ENCODE measurements at regions not wholly inside any gene's neighbourhood (a gene's known extent, or its start where the extent isn't known, plus 50 kb on each side); places are given as distances from the start of the nearest gene placed in this dataset.

DNA sequence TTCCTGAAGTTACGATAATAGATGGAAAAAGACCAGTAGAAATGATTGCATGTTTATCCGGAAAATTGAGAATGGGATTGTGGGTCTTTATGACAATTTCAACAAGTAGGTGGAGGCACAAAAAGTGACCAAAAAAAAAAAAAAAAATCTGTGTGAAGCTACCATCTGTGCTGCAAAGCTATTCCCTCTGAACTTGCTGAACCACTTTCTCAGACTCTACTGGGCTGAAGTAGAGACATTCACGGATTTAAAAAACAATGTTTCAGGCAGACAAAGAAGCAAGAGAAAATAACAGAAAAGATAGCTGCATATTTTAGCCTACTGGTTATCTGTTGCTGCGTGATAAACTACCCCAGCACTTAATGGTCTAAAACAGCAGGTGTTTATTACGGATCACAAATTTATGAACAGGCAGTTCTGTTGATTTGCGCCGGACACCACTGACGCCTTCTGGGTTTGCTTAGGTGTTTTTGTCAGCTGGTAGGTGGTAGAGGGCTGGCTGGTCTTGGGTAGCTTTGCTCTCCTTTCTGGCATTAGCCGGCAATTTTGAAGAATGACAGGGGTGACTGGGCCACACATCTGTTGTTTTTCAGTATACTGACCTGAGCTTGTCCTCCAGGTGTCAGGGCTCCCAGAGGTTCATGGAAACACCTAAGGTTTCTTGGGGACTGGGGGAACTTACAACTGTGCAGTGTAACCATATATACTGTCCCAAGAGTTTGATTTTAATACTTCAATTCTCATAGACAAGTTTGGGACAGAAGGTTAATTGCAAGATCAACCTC is 665.1 kb downstream of the CCSER2 start:
- no peak for DNase-seq (ENCODE audit: low read depth in 2 of 3, low spot score in 2 of 3)

DNA sequence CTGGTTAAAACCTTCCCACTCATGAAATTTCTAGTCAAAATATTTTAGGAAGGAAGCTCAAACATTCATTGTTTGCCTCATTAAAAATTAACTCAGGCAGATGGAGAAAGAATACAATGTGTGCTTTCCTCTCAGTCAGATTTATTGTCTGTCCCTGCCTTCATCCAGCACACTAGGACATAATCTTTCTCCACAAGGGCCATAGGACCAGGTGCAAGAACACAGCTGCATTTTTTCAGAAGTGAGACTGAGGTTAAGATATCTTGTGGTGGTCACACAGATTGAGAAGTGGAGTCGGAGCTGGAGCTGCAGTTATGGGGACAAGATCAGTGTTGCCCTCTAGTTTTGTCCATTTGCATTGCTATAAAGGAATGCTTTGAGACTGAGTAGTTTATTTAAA is 666.3 kb downstream of the CCSER2 start:
- no peak for DNase-seq (ENCODE audit: low read depth in 2 of 3, low spot score in 2 of 3)

DNA sequence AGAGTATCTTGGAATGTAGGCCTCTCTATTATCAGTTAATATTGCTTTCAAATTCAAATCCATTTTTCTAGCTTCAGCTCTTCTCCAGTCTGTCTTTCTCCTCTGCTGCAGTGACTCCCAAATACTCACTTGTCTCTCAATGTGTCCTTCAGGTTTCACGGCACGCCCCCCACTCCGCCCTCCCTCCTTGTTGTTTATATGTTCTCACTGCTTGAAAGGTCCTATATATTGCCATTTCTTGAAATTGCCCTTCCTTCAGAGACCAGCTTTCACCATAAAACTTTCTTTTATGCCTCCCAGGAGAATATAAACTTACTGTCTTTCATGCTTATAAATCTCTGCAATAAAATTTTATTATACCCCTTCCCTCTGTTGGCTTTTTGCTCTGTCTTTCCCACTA is 668.2 kb downstream of the CCSER2 start:
- DNase-seq (ENCODE audit: low read depth in 2 of 3, low spot score in 2 of 3), result no peak

DNA sequence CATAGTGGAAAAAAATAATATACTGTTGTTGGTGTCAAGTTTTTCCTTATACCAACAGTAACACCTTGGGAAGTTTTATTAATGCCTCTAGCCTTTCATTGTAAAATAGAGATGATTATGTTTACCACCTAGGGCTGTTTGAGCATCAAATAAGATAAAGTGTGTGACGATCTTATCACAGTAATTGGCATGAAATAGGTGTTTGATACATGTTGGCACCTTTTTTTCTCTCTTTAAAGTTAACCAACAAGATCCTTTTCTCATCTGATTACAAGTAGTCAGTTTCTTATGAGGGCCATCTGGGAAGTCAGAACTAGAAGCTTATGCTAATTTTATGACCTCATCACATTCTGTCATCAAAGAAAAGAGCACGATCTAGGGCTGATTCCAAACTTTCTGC is 669.5 kb downstream of the CCSER2 start:
- DNase-seq (ENCODE audit: low read depth in 2 of 3, low spot score in 2 of 3), result no peak

DNA sequence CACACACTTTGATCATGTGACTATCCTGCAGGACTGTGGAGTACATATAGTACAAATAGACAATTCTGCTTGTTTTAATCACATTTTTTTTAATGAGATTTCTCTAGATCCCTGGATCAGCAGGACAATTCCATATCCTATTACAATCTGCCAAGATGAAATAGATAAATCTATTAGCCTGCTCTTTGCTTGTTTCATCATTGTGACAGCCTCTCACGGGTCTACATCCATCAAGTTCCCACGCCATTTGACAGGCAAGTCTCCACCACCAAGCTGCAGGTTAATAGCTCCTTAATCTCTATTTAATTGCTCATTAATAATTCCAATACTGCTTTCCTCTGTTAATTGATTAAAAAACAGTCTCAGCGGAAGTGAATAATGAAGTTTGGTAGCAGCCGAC is 671.5 kb downstream of the CCSER2 start:
- no peak for DNase-seq (ENCODE audit: low read depth in 2 of 3, low spot score in 2 of 3)

DNA sequence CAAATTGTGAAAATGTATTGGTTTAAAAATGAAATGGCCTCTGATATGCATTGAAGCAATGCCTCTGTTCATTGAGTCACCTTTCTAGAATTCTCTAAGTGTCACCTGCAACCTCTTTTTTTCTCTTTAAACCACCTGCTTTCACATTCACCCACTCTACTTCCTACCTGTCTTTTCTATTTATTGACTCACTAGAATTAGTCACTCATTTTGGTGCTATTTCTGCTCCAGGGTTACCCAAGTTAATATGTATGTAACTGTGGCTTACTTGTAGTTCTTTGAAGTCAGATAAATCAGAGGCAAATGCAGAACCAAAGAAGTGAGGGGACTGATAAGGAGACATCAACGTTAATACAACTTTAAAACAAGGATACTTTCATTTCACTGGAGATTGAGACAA is 674.7 kb downstream of the CCSER2 start:
- DNase-seq (ENCODE audit: low read depth in 2 of 3, low spot score in 2 of 3), result no peak

DNA sequence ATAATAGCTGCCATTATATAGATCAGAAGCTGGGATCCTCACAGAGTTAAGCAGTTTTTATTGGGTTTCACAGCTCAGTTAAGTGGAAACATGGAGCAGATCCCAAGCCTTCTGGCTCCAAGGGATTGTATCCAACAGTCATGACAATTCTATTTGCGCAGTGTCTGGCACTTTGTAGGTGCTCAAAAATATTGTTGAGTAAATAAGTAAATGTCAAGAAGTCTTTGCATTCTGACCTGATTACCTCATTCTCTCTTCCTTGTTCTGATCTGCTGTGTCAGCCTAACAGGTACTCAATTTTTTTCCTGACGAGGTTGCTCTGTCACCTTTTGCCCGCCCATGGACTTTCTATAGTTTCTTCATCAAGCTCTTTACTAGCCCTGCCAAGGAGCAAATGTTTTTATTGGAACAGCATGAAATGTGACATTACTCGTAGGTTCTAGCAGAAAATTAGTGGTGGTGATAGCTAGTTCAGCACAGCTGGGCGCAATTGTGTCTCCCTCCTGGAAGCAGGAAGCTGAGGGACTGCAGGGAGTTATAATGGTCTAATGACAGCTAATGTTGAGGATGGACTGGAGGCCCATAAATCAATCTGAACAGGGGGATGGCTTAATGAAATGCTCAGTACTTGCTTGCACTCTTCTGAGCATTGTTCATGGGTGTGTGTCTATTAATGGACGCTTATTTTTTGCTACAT is 680.2 kb downstream of the CCSER2 start:
- DNase-seq (ENCODE audit: low read depth in 2 of 3, low spot score in 2 of 3), result no peak

DNA sequence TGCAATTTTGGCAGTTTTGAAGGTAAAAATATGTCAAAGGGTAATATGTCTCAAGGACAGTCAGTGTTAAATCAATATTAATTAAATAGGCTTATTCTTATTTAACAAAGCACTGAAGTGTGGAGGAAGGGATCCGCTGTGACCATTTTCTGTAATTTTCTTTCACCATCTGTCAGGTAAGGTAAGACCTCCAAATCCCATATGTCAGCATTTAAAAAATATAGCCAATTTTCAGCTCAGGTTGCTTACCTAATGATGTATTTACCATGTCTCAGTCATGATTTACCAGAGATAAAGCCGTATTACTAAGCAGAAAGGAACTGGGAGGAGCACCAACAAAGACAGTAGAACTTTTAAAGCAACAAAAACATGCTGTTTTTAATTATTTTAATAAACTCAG is 683.9 kb downstream of the CCSER2 start:
- no peak for DNase-seq (ENCODE audit: low read depth in 2 of 3, low spot score in 2 of 3)

DNA sequence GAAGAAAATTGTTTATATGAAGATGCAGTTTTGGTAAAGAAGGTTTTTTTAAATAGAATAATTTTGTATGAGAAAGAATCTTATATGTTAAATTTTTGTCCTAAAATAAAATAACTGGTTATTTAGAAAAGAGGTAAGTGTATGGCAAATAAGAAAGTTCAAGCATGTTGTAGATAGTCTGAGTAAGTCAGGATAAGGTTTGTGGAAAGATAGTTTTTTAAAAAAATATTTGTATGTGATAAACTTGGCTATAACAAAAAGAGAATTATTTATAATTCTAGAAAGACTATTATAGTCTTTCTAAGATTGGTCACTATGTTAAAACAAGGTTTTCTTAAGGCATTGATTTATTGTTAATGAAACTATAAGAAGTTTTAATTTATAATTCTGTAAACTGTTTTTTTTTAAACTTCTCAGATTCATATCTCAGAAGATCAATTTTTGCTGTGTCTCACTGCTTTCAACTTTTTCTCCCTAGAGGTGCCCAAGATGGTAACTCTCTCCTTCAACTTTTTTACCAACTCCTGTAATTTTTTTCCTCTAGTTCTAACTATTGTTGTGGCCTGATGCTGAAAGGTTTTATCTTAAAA is 698.6 kb downstream of the CCSER2 start:
- no peak for DNase-seq (ENCODE audit: low read depth in 2 of 3, low spot score in 2 of 3)

DNA sequence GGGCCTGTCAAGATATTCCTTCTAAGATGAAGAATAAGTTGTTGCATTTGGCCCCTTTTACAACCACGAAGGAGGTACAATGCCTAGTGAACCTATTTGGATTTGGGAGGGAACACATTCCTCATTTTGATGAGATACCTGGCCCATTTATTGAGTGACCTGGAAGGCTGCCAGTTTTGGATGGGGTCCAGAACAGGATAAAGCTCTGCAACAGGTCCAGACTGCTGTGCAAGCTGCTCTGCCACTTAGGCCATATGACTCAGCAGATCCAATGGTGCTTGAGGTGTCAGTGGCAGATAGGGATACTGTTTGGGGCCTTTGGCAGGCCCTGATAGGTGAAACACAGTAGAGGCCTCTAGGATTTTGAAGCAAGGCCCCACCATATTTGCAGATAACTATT is 704.6 kb downstream of the CCSER2 start:
- no peak for DNase-seq (ENCODE audit: low read depth in 2 of 3, low spot score in 2 of 3)

DNA sequence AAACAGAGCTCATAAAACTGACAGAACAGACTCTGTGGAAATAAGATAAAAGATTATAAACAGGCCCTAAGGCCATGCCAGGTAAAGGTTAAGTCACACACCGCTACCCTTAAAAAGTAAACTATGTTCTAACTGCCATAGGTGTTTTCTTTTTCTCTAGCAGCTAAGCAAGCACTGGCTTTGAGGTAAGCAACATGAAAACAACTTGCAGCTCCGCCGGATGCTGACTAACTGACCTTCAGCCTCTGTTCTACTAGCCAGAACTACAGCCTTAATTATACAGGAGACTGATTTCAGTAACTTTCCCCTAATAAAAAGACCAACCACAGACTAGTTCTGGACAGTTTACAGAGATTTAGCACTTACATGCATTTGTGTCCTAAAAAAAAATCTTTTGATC is 708.3 kb downstream of the CCSER2 start:
- DNase-seq (ENCODE audit: low read depth in 2 of 3, low spot score in 2 of 3), result no peak

DNA sequence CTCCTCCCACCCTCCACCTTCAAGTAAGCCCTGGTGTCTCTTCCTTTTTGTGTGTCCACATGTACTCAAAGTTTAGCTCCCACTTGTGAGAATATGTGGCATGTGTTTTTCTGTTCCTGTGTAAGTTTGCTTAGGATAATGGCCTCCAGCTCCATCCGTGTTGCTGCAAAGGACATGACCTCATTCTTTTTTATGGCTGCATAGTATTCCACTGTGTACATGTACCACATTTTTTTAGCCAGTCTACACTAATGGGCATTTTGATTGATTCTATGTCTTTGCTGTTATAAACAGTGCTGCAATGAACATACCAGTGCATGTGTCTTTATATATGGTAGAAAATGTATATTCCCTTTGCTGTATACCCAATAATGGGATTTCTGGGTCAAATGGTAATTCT is 710.9 kb downstream of the CCSER2 start:
- no peak for DNase-seq (ENCODE audit: low read depth in 2 of 3, low spot score in 2 of 3)

DNA sequence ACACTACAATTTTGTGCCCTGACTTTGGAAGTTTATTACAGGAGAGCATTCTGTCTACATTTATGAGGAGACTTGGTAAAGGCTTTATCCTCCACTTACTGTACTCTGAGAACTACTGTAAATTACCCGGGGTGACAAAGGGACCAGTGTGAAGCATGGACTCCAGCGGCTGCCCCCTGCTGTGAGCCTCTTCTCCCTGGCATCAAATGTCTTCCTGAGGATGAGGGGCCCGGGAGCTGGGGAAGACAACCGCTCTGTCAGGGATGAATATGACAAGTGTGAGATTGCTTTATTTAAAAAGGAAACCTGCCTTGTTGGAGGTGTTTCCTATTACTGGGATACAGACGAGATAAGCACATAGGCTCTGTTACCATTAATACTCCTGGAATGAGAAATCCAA is 714.8 kb downstream of the CCSER2 start:
- DNase-seq (ENCODE audit: low read depth in 2 of 3, low spot score in 2 of 3), result no peak

DNA sequence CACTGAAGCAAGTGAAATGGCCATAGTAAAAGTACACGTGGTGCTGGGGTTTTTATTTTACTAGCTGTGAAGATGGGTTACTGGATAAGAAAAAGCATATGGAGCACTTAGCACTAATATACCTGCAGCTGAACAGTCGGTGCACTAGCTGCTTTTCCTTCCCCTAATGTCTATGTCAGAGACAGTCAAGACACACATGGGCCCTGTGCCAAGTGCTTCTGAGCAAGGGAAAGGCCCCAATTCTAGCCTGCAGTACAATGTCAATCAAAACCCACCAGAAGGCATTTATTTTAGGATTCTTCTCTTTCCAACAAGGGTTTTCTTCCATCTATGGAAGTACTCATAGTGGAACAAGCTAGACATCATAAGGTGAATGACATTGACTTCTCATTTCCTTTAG is 716.7 kb downstream of the CCSER2 start:
- no peak for DNase-seq (ENCODE audit: low read depth in 2 of 3, low spot score in 2 of 3)

DNA sequence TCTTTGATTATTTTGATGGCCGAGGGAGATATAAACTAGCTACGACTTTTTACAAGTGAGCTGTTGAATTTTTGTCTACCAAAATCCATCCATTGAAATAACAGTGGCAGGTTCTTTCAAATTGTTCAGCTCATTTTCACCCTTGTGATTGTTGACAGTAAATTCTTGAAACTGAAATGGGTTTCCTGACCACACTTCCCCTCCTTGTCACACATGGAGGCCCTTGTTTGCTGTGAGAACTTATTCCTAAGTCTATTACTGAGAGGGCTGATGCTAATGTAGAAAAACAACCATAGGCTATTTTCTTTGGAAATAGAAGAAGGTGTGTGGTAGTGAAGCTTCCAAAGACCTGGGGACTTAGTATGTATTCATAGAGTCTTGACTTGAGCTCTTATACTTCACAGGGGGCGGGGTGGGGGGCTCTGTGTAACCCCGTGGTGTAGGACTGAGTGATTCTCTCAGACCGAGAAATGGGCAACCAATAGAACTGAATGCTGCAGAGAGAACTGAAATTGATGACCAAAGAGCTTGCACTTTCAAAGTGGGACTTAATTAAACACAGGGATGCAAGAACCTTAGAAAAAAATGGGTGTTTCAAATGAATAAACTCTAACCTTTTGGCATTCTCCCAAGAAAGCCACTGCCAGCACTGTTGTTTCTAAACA is 718.9 kb downstream of the CCSER2 start:
- no peak for DNase-seq (ENCODE audit: low read depth in 2 of 3, low spot score in 2 of 3)

DNA sequence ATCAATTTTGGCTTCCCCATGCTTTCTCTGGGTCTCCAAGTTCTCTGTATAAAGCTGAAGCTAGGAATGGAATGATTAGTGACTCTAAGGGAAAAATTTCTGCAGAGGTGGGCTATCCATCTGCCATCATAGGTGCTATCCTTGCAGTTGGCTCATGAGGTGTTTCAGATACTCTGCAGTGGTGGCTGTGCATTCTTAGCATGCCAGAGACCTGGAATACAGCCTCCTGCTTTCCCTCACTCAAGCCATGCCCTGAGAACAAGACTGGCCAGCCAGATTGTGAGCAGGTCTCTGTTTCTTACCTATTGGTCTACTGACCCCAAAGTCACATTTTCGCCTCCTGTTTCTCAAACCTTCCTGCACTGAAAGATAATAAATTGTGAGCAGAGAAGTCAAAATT is 719.6 kb downstream of the CCSER2 start:
- DNase-seq (ENCODE audit: low read depth in 2 of 3, low spot score in 2 of 3), result no peak

DNA sequence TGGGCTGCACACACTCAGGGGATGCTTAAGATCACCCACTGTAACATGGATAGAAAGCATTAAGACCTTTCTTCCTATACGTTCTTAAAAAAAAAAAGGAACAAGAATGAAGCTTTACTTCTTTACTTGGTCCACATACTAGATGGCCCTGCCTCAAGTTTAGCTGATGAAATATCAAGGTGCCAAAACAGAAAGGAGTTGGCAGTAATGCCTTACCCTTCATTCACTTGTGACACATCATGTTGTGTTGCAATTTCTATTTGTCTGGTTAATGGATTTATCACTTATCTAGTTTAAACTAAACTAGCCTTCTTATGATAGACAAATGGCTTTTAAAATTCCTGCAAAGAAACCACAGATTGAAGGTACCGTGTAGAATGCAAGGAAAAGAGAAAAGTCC is 720.3 kb downstream of the CCSER2 start:
- no peak for DNase-seq (ENCODE audit: low read depth in 2 of 3, low spot score in 2 of 3)

DNA sequence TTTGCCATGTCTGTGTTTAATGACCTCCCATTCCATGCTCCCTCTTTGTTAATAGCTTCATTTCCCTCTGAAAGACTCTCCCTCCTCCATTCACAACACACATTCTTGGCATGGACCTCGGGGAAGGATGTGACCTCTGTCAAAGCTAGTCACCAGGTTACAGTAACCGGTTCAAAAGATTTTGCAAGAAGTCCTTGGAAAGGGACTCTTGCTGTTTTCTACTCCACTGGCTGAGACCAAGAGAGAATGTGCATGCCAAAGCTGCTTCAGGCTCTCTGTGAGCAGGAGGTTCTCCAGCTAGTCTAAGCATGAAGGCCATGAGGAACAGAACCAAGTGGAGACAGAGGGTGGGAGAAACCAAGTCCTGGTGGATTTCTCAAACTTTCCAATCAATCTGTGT is 732.6 kb downstream of the CCSER2 start:
- DNase-seq (ENCODE audit: low read depth in 2 of 3, low spot score in 2 of 3), result no peak

DNA sequence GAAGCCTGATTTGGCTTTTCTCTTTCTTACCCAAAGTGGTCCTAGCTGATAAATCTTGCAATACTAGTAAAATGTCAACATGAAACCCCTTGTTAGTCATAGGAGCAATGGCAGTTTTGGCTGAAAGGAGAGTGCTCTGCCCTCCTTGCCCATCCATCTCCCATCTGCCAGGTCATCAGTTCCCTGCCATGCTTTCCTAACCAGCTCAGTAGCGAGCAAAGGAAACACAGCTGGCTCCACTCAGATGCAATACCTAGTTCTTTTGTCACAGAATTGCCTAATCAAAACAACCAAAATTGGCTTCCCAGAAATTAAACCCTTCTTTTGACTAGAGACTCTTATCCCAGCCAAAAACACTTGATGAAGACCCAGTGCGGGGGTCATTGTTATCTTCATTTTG is 733.0 kb downstream of the CCSER2 start:
- no peak for DNase-seq (ENCODE audit: low read depth in 2 of 3, low spot score in 2 of 3)

DNA sequence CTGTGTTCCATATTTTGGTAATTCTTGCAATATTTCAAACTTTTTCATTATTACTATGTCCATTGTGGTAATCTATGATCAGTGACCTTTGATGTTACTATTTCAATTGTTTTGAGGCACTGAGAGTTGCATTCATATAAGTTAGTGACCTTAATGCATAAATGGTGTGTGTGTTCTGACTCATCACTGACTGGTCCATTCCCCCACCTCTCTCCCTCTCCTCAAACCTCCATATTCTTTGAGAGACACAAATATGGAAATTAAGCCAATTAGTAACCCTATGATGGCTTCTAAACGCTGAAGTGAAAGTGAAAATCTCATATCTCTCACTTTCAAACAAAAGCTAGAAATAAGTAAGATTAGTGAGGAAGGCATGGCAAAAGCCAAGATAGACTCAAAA is 739.6 kb downstream of the CCSER2 start:
- DNase-seq (ENCODE audit: low read depth in 2 of 3, low spot score in 2 of 3), result no peak

DNA sequence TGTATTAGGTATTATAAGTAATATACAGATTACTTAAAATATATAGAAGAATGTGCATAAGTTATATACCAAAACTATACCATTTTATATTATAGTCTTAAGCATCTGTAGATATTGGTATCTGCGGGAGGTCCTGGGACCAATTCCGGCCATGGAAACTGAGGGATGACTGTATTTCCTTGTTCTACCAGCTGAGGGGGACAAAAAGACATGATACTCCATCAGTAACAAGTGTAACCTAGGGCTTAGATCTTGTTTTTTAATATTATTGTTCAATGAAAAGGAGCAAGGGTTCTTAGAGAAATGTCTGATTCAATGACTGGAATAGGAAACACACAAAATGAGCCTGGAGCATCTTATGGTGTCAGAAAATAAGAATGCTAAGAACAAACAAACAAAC is 752.5 kb downstream of the CCSER2 start:
- no peak for DNase-seq (ENCODE audit: low read depth in 2 of 3, low spot score in 2 of 3)

All from hematopoietic multipotent progenitor cell (in vitro differentiated cells).